ENCODE measurements at regions not wholly inside any gene's neighbourhood (a gene's known extent, or its start where the extent isn't known, plus 50 kb on each side); places are given as distances from the start of the nearest gene placed in this dataset.

GRCh38 chr1:103256490-103256889 is 148.2 kb upstream of the COL11A1 start:
- no peaks in the 10 kb centered on the region for H3K36me3 ChIP-seq (ENCODE audit: insufficient read depth, low read length)
- DNase-seq (ENCODE audit: low read depth, low spot score) = no peak
- H3K27ac ChIP-seq = no peak overlapping the region
- no peak overlapping the region for H3K9ac ChIP-seq (ENCODE audit: insufficient read length)
- TF ChIP-seq POLR2AphosphoS5 (IDR thresholded peaks at IDR 0.05; ENCODE audit: borderline replicate concordance, low read depth, low read length) (no peak), FOXP2 (optimal IDR thresholded peaks at IDR 0.05; ENCODE audit: control extremely low read depth, extremely low read length, insufficient read depth) (no peak), EZH2 (IDR thresholded peaks at IDR 0.05) (no peak)
- no peaks in the 10 kb centered on the region for H3K9me3 ChIP-seq (ENCODE audit: low read depth, low read length)
- H3K4me3 ChIP-seq = no peak overlapping the region

DNA sequence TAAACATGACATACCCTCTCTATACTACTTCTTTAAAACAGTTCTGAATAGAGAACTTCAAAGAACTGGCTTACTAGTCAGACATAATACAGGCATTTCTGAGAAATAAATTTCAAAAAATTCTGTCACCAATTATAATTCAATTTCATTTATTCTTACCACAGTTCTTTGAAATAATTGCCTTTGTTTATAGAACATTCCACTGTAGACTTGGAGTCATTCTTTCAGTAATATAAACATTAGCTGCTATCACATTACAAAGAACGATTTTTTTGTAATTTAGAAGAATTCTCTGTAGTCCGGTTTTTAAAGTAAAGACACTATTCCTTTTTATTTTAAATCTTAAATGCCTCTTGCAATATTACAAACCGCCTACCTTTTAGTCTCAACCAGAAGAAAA is 146.4 kb upstream of the COL11A1 start:
- H3K9me3 ChIP-seq (ENCODE audit: low read depth, low read length) = no peaks in the 10 kb centered on the region
- H3K9ac ChIP-seq (ENCODE audit: insufficient read length) = no peak overlapping the region
- DNase-seq (ENCODE audit: low read depth, low spot score) = no peak
- no peak overlapping the region for H3K27ac ChIP-seq
- TF ChIP-seq EZH2 (IDR thresholded peaks at IDR 0.05) (no peak), FOXP2 (optimal IDR thresholded peaks at IDR 0.05; ENCODE audit: control extremely low read depth, extremely low read length, insufficient read depth) (no peak), POLR2AphosphoS5 (IDR thresholded peaks at IDR 0.05; ENCODE audit: borderline replicate concordance, low read depth, low read length) (no peak)
- no peaks in the 10 kb centered on the region for H3K36me3 ChIP-seq (ENCODE audit: insufficient read depth, low read length)
- no peak overlapping the region for H3K4me3 ChIP-seq

GRCh38 chr1:103250441-103250861 is 142.1 kb upstream of the COL11A1 start:
- no peak for DNase-seq (ENCODE audit: low read depth, low spot score)
- Histone ChIP-seq H3K36me3 (ENCODE audit: insufficient read depth, low read length) (no peaks in the 10 kb centered on the region), H3K27ac (peak overlapping the region; percentile 84), H3K9ac (ENCODE audit: insufficient read length) (no peak overlapping the region), H3K9me3 (ENCODE audit: low read depth, low read length) (no peaks in the 10 kb centered on the region), H3K4me3 (no peak overlapping the region)
- TF ChIP-seq POLR2AphosphoS5 (IDR thresholded peaks at IDR 0.05; ENCODE audit: borderline replicate concordance, low read depth, low read length) (no peak), EZH2 (IDR thresholded peaks at IDR 0.05) (no peak), FOXP2 (optimal IDR thresholded peaks at IDR 0.05; ENCODE audit: control extremely low read depth, extremely low read length, insufficient read depth) (no peak)

DNA sequence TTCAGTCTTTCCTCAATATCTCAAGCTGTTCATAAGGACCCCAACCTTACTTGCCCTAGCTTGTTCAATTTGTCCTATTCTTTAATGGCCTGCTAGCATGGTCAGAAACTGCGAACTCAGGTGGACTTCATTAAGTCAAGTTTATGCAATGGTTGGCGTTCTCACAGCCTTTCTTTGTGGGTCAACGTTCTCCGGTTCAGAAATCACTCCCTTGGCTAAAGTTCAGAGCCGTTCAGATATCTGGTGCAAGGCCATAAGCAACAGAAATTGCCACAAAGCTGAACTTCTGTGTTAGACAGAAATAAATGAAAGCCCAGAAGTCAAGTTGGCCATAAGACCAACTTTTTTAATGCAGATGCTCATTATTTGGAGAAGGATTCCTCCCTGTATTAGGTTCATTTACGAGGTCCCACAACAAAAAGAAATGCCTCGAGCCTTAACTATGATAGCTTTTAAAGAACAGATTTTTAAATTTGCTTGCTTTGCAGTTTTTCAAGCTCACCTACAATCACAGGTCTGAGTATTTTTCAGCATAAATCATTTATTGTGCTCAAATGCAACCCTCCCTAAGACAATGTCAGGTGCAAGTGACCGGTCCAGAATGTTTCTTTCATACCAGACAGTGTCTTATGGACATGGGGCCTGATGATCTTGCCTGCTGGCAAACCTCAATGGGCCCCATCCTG is 140.2 kb upstream of the COL11A1 start:
- H3K9me3 ChIP-seq (ENCODE audit: low read depth, low read length) = no peaks in the 10 kb centered on the region
- no peaks in the 10 kb centered on the region for H3K36me3 ChIP-seq (ENCODE audit: insufficient read depth, low read length)
- TF ChIP-seq POLR2AphosphoS5 (IDR thresholded peaks at IDR 0.05; ENCODE audit: borderline replicate concordance, low read depth, low read length) = no peak
- TF ChIP-seq EZH2 (IDR thresholded peaks at IDR 0.05) = no peak
- no peak for TF ChIP-seq FOXP2 (optimal IDR thresholded peaks at IDR 0.05; ENCODE audit: control extremely low read depth, extremely low read length, insufficient read depth)
- H3K9ac ChIP-seq (ENCODE audit: insufficient read length) = no peak overlapping the region
- no peak for DNase-seq (ENCODE audit: low read depth, low spot score)
- no peak overlapping the region for H3K4me3 ChIP-seq
- no peak overlapping the region for H3K27ac ChIP-seq

DNA sequence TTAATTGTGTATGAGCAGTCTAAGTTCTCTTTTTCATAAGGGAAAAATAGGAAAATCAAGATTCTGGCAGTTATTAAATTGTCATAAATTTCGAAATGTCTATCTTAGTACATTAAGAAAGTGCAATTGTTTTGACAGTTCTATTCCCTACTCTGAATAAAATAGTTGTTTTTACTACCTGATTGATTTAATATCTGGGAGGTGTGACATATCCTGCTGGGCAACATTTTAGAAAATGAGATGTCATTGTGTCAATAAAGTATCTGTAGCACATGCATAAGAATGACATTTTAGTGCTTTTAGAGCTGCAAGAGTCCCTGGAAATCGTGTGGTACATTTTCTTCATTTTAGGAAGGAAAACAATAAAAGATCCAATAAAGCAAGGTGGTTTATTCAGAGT is 139.2 kb upstream of the COL11A1 start:
- TF ChIP-seq FOXP2 (optimal IDR thresholded peaks at IDR 0.05; ENCODE audit: control extremely low read depth, extremely low read length, insufficient read depth) (no peak), EZH2 (IDR thresholded peaks at IDR 0.05) (no peak), POLR2AphosphoS5 (IDR thresholded peaks at IDR 0.05; ENCODE audit: borderline replicate concordance, low read depth, low read length) (no peak)
- Histone ChIP-seq H3K9me3 (ENCODE audit: low read depth, low read length) (no peaks in the 10 kb centered on the region), H3K27ac (no peak overlapping the region), H3K9ac (ENCODE audit: insufficient read length) (no peak overlapping the region), H3K4me3 (no peak overlapping the region), H3K36me3 (ENCODE audit: insufficient read depth, low read length) (no peaks in the 10 kb centered on the region)
- no peak for DNase-seq (ENCODE audit: low read depth, low spot score)

DNA sequence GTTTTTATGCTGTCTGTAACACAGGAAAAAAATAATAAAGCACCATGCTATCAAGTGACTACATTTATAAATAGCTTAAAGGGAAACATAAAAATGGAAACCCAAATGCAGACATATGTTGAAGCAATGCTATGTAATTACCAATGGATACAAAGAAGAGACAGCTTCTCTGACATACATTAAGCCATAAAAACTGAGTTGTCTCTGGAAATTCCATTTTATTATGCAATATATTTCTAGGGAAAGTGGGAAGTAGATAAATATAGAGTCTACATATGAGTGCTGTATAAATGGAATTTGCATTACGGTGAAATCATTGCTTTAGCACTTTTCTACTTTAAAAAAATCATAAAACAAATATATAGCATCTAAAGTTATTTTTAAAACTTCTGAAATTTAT is 135.2 kb upstream of the COL11A1 start:
- Histone ChIP-seq H3K4me3 (peak overlapping the region; percentile 18; the same call in 1 of the 2 replicates), H3K36me3 (ENCODE audit: insufficient read depth, low read length) (no peaks in the 10 kb centered on the region), H3K9me3 (ENCODE audit: low read depth, low read length) (no peaks in the 10 kb centered on the region), H3K27ac (peak overlapping the region; percentile 38; the same call in 1 of the 2 replicates), H3K9ac (ENCODE audit: insufficient read length) (no peak overlapping the region)
- peak; percentile 34 for DNase-seq (ENCODE audit: low read depth, low spot score)
- TF ChIP-seq POLR2AphosphoS5 (IDR thresholded peaks at IDR 0.05; ENCODE audit: borderline replicate concordance, low read depth, low read length) (no peak), EZH2 (IDR thresholded peaks at IDR 0.05) (no peak), FOXP2 (optimal IDR thresholded peaks at IDR 0.05; ENCODE audit: control extremely low read depth, extremely low read length, insufficient read depth) (no peak)

DNA sequence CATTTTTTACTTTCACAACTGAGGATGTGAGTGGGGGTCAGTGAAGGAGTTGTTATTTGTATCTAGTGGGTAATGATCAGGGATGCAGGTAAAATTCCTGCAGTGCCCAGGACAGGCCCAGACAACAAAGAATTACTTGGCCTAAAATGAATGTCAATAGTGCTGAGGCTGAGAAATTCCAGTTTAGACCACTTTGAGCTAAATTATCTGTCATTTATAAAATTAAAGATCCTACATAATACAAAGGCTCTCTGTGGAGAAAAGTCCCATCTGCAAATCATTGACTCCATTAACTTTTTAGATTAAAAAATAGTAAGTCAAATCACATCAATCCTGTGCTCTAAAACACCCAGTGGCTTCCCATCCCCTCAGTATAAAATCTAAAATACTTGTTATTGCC is 130.7 kb upstream of the COL11A1 start:
- Histone ChIP-seq H3K4me3 (no peak overlapping the region), H3K36me3 (ENCODE audit: insufficient read depth, low read length) (no peaks in the 10 kb centered on the region), H3K27ac (no peak overlapping the region), H3K9me3 (ENCODE audit: low read depth, low read length) (no peaks in the 10 kb centered on the region), H3K9ac (ENCODE audit: insufficient read length) (no peak overlapping the region)
- no peak for DNase-seq (ENCODE audit: low read depth, low spot score)
- TF ChIP-seq FOXP2 (optimal IDR thresholded peaks at IDR 0.05; ENCODE audit: control extremely low read depth, extremely low read length, insufficient read depth) = no peak
- no peak for TF ChIP-seq EZH2 (IDR thresholded peaks at IDR 0.05)
- no peak for TF ChIP-seq POLR2AphosphoS5 (IDR thresholded peaks at IDR 0.05; ENCODE audit: borderline replicate concordance, low read depth, low read length)

- no peak for DNase-seq (ENCODE audit: low read depth, low spot score)
- TF ChIP-seq POLR2AphosphoS5 (IDR thresholded peaks at IDR 0.05; ENCODE audit: borderline replicate concordance, low read depth, low read length) = no peak
- no peak for TF ChIP-seq FOXP2 (optimal IDR thresholded peaks at IDR 0.05; ENCODE audit: control extremely low read depth, extremely low read length, insufficient read depth)
- no peak for TF ChIP-seq EZH2 (IDR thresholded peaks at IDR 0.05)
- no peaks in the 10 kb centered on the region for H3K36me3 ChIP-seq (ENCODE audit: insufficient read depth, low read length)
- no peaks in the 10 kb centered on the region for H3K9me3 ChIP-seq (ENCODE audit: low read depth, low read length)
- no peak overlapping the region for H3K27ac ChIP-seq
- no peak overlapping the region for H3K4me3 ChIP-seq
- no peak overlapping the region for H3K9ac ChIP-seq (ENCODE audit: insufficient read length)
Observed at GRCh38 chr1:103230061-103230460, 121.7 kb upstream of the COL11A1 start.

DNA sequence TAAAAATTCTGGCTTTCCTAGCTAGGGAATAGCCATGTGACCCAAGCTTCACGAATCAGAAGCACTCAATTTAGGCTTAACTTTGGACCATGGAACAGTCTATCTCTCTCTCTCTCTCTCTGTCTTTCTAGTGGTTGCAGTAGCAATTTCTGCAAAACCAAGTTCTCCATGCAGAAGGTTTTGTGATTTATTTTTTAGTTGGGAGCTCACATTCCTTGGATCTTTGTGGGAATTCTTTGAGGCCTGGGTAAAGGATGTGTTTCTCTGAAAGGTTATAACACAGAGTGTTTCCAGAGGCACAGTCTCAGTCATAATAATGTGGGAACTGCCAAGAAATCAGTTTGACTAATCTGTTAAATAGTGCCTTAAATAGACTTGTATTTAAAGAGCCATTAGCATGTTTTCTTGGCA is 112.3 kb upstream of the COL11A1 start:
- no peak overlapping the region for H3K27ac ChIP-seq
- no peak overlapping the region for H3K4me3 ChIP-seq
- no peaks in the 10 kb centered on the region for H3K36me3 ChIP-seq (ENCODE audit: insufficient read depth, low read length)
- H3K9ac ChIP-seq (ENCODE audit: insufficient read length) = no peak overlapping the region
- no peak for TF ChIP-seq FOXP2 (optimal IDR thresholded peaks at IDR 0.05; ENCODE audit: control extremely low read depth, extremely low read length, insufficient read depth)
- TF ChIP-seq EZH2 (IDR thresholded peaks at IDR 0.05) = no peak
- no peak for TF ChIP-seq POLR2AphosphoS5 (IDR thresholded peaks at IDR 0.05; ENCODE audit: borderline replicate concordance, low read depth, low read length)
- no peaks in the 10 kb centered on the region for H3K9me3 ChIP-seq (ENCODE audit: low read depth, low read length)
- no peak for DNase-seq (ENCODE audit: low read depth, low spot score)
